Stimulated activated CD8-positive, alpha-beta memory T cell treated with anti-CD3 and anti-CD28 coated beads, Interleukin-15, amount 100 ng/mL, for 48 hours (primary cell): ENCODE measurements at regions not wholly inside any gene's neighbourhood (a gene's known extent, or its start where the extent isn't known, plus 50 kb on each side); places are given as distances from the start of the nearest gene placed in this dataset.

Experiments used
- DNase-seq, 2 donors: peaks; one replicate each; pipeline ENCODE4 v3.0.0-alpha.2; 2020; ENCODE audit warnings: low read depth in 2 of 2

DNA sequence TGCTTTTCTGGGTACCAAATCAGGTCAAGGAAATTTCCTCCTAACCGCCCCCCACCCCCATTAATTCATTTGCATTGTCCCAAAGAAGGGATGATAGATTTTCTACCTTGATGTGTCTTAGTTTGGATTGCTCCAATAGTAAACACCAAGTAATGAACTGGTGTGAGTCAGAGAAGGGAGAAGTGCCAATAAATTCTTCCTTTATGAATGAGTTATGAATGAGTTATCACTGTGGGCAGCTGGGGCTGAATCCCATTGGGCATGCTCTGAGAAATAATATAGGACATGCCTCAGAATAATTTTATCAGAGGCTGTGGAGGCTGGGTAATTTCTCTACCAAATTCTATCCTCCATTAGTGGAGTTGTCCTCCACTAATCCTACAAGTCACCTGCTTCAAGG is 277.9 kb upstream of the FLRT2 start:
- DNase-seq, result no peak

DNA sequence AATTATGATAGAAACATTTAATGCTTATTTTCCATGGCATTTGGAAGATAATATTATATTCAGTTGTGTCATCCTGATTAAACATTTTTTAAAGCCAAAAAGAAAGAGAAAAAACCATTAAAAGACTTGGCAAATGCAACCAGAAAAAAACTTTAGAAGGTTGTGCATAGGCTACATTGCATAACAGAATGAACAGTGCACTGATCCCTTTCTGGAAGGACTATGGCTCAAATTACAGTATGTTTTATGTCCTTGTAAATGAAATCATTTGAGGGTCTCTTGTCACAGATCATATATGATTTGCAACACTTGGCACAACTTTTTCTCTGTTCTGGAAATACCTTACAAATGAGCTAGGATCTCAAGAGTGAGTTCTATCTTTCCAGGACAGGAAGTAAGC is 275.2 kb upstream of the FLRT2 start:
- DNase-seq, result no peak

DNA sequence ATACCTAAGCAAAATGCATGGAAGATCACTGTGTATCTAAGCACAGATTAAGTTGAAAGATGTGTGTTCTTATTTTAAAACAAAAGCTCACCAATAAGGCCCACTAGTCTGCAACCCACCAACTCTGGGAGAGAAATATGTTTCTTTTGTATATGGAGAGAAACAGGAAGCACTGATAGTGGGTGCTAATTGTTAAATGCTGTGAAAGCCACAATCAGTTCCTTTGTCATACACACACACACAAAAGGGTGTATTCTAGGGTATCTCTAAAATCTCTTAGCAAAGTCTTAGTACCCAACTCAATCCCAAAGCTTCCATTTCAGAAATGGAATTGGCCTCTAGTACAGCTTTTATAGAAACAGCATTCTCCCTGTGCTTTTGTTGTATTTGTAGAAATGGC is 272.7 kb upstream of the FLRT2 start:
- DNase-seq, result no peak

DNA sequence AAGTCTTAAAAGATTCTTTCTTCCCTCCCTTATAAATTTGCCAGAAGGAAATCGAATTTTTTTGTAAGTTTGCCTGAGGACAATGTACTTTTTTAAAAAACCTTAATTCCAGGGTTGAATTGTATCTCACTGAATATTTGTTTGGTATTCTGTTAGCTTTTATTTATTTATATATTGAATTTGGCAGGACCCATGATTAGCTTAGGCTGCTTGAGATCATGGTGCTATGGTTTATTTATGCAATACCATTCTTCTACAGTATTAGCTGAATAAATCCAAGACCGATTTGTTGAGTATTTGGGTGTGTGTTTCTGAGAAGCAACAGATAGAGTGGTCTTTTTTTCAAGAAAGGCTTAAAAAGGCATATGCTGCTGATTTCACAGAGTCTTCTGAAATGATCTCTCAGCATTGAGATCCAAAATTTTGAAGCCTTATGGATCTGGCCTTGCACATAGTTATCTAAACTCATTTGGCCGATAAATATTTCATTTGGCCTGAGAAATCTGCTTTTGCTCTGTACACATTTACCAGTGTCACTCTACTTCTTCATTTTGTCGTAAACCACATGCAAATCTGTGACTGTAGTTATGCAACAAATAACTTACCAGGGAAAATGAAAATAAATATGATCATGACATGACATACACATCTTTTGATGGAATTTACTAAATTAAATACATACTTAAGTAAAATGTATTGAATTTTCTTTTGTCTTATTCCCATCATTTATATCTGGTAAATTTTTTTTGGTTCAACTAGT is 265.8 kb upstream of the FLRT2 start:
- DNase-seq, result no peak

DNA sequence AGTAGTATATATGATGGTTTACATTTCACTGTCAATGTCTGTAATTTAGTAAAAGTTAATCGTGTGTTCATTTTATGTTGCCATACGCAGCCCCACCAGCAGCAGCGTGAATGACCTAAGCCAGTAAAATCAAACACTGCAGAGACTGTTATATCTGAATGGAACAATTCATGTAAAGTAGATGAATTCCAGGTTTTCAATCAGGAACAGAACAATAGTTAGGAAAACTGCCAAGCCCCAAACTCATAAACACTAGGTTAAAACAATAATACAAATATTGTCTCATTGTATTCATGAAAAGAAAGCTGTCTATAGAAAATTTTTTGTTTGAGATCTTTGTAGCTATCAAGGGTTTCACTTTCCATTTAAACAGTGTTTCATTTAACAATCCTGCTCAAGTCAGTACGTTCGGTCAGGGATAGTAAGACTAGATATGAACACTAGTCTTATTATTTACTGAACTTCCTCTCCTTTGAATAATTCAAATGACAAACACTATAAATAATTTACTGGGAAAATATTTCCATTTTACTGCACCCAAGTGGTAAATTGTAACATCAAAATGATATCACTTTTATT is 256.8 kb upstream of the FLRT2 start:
- no peak for DNase-seq

DNA sequence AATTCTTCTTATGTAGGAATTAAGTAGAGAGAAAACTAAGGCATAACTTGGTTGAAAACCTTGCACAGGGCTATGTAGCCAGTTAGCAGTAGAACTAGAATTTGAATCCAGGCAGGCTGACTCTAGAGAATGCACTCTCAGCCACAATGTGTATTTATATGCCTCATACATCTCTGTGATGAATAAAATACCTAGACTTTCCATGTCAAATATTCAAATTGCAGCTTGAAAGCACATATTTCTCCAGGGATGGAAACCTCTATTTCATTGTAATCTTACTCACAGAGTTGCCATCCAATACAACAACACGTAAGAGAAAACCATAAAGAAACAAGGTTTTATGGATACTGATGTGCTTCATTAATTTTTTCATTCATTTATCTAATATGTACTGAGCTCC is 256.0 kb upstream of the FLRT2 start:
- no peak for DNase-seq

DNA sequence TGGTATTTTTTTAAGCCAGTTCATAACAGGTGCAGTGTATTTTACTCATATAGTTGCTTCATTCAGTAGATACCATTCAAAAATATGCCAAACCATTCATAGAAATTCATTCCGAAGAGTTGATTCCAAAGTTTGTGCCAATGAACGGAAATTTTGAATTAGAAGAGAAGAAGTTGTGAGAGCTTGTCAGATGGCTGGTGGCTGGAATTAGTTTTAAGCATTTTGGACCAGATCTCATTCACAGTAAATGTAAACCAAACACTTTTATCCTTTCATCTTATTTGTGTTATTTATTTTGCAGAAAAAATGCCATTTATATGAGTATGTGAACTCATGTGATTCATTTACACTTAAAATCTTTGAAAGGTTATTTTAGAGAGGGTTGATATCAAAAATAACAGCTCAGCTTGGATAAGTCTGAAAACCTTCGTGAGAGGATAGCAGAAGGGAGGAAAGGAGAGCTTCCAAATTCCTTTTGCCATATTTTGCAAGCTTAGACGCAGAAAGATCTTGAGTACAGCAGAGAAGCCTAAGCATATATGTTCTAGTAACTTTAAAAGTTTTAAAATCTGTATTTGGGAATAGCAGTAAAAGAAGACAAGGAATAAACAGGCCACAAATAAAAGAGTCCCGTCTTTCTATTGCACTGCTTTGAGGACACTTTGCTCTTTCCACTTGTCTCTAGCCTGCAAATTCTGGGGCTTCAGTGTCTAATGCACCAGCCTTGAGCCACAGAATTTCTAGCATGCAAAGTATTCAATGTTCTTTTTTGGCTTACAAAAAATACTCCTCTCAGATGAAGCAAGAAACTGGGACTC is 253.6 kb upstream of the FLRT2 start:
- no peak for DNase-seq

DNA sequence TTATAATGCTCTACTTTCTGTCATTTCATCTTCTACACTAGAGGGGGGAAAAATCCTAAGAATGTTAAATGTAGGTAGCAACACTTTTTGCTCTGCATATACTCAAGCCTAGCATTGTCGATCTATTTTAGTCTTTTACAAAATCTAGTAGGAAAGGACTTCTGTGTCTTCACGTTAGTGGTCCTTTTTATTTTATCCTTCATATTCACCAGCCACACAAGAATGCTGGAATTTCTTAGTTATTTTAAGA is 253.0 kb upstream of the FLRT2 start:
- no peak for DNase-seq

DNA sequence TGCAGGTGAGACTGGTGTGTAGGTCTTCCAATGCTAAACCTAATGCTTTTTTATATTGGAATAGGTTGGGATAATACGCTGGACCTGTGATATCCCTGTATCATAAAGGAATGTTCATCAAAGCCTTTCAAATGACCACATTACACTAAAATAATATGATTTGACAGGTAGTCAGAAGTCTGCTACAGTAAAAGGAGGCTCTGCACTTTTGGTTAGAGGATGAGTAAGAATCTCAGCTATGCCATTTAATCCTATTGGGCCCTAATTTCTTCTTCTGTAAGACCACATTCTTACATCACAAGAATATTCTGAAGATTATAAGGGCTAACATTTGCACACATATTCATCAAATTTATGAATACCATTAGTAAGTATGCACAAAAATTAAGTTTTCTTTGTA is 250.5 kb upstream of the FLRT2 start:
- no peak for DNase-seq

DNA sequence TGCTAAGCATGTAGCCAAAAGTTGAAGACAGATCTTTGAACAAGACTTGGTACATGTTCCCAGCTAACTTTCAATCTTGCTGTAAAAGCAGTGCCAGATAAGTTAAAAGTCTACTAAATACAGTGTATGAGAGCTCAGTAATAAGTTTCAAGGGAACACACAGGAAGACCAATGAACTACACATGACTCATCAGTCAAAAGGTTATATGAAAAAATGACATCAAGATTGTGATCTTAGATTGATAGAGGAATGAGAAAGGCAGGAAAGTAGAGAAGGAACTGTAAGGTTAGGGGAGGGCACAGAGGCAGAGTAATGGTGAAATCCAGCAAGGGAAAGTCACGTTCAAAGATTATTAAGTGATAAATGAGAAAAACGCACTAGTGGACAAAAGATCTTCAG is 249.9 kb upstream of the FLRT2 start:
- no peak for DNase-seq

DNA sequence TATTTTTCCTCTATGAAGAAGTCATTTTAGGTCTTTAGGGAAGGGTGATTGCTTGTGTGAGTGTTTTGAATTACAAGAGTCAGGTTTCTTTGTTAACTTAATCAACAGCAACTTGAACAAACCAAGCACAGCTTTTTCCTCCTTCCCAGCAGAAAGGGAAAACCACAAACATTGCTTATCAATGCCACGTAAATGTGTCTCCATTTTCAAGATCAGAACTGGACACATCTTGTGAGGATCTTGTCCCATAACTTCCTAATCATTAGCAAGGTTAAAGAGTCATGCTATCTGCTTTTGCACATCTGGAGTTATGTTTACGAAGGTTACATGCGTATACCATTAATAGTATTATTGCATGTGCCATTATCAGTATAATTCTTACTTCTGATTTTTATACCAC is 248.0 kb upstream of the FLRT2 start:
- DNase-seq, result no peak

DNA sequence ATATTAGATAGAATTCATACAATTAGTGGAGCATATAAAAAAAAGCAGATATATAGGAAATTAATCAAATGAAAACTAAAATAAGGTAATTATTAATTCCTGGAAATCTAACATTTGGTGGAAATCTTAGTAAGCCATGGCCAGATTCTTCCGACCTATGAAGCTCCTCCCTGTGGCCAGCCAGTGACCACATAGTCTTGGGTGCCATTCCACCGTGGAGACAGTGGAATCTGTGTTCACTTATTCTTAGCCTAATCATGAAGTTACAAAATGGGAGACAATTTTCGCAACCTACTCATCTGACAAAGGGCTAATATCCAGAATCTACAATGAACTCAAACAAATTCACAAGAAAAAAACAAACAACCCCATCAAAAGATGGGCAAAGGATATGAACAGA is 241.9 kb upstream of the FLRT2 start:
- DNase-seq, result no peak

DNA sequence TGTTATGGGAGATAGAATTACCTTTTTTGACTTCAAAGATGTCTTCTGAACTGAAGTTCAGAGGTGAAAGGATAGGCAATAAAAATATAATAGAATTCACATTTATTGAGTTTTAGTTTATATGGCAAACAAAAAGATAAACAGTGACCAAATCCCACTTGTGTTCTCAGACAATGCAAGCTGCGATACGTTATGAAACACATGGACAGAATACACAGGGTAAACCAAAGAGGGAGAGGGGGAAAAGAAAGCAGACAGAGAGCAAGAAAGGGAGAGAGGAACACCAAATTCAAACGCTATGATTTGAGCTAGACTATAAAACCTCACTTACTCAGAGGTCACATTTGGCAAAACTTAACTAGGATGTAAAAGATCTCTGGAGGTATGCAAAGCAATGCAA is 238.2 kb upstream of the FLRT2 start:
- no peak for DNase-seq

DNA sequence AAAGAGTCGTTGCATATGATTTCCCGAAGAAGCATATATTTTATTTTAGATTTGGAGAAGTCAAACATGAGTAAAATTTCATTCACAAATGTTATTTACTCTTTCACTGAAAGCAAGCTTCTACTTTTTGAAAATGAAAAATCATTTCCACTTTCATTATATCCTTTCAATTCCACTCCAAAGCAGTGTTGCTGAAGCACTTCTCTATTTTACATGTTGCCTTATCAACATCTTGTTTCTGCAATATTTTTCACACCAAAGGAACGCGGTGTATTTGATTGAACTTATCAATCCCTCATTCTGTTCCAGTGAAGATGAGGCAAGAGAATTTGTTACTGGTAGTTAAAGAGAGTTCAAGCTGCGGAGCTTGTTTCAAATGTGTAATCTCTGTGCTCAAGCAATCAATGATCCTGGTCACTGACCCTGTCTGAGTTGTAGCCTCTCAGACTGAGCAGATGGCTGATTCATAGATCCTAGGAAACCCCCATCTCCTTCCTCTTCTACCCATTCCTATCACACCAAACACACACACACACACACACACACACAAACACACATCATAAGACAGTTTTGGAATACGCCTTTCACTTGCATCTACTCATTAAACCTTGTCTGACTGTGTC is 236.2 kb upstream of the FLRT2 start:
- DNase-seq, result no peak

DNA sequence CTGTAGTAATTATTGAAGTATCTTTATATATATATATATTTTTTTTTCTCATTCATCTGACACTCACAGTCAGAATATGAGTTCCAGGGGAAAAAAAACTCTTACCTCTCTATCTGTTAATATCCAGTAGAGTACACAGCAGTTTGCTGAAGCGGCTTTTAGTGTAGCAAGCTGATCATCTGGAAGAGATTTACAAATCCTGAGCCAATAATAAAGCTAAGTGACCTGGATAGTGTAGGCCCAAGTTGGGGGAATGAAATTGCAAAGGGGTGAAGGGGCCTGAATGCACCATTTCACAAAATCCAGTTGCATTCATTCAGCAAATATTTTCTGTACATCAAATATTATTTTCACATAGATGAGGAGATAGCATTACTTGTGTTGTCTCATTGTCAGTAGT is 234.6 kb upstream of the FLRT2 start:
- DNase-seq, result no peak

DNA sequence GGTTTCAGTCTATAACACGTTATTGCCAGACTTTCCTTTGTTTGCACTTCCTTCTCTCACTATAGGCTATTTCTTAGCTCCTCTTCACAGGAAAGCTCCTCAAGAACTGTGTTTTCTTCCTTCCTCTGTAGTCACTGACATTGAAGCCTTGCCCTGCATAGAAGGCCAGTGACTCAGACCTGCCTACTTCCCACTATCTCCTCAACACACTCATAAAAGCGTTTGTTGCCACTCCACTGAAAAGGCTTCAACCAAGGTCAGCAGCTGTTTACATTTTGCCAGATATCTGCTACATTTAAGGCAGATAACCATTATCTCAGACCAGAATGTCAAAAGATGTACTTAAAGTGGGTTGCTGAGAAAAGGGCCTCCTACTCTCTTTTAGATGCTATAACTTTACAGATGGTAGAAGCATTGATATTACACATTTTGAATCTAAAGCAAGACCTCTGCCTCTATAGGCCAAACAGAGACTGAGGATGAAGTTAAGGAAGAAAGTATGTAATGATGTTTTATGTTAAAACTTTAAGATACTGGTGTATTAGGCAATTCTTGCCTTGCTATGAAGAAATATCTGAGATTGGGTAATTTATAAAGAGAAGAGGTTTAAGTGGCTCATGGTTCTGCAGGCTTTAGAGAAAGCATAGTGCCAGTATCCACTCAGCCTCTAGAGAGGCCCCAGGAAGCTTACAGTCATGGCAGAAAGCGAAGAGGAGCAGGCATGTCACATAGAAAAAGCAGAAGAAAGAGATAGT is 233.3 kb upstream of the FLRT2 start:
- DNase-seq, result no peak

DNA sequence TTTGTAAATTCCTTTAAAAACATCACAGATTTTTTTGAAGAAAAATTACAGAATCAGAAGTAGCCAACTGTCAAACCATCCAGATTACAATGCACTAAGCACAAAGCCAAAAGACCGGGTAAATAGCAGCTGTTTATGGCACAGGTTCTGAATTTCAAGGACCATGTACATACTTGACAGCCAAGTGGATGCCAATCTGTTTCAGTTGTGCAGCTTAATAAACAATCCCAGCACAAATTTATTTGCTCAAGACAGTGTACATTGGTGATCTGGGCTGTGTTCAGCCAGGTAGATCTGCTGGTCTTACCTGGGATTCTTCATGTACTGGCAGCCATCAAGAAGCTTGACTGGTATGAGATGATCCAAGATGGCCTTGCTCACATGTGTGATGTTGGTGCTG is 229.8 kb upstream of the FLRT2 start:
- no peak for DNase-seq

DNA sequence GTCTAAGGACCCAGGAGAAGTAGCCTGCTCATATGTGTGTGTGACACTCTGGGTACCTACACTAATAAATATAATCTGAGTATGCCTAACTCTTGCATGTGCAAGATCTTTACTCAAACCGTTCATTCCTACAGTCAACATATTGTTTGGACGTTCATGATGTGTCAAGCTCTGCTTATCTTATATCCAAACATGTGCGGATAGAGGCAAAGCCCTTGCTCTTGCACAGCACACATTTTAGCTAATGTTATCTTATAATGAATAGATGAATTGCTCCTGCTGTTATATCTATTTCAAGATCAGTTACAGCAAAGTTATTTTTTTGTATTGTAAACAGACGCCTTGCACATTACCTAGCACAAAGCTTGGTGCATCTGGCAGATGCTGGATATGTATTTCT is 228.4 kb upstream of the FLRT2 start:
- no peak for DNase-seq

DNA sequence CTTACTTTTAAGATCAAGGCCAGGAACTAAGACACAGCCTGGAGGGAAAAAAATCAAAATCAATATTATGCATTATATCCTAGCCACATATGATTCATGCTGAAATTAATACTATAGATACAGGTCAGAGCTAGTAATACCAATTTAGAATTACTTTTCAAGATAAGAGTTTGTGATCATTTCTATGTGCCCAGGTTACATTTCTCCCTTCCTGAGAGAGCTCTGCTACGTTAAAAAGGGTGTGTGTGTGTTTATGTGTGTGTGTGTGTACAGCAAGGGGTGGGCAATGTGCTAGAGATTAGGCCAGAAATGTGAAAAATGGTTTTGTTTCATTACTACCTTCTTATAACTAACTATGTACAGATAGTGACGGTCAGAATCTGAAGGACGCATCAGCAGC is 223.9 kb upstream of the FLRT2 start:
- DNase-seq, result no peak

DNA sequence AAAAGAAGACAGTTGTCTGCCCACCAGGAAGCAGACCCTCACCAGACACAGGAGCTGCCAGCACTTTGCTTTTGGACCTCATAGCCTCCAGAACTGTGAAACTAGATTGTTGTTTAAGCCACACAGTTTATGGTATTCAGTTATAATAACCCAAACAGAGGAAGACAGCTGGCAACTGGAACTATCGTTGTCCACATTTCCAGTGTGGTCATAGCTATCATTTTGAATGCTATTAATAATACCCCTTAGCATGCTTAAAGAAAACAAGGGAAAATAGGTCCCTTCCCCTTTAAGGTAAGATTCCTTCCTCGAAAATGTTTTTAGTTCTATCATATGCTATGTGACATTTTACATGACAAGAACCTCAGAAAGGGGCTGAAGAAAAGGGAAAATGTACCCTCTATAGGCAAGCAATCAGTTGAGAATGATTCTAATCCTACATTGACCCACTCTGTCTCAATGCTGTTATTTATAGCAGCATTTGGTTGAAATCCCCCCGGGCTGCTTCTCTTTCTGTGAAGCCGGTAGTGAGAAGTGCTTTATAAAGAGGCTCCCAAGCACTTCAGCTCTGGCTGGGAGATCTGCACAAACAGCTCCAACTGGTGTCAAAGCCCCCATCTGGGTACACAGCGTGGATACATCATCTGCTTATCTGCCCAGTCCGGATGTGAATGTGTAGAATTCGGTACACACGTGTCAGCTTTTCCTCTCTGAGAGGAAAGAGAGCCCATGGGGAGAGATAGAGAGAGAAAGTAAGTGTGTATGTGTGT is 221.2 kb upstream of the FLRT2 start:
- DNase-seq, result no peak

DNA sequence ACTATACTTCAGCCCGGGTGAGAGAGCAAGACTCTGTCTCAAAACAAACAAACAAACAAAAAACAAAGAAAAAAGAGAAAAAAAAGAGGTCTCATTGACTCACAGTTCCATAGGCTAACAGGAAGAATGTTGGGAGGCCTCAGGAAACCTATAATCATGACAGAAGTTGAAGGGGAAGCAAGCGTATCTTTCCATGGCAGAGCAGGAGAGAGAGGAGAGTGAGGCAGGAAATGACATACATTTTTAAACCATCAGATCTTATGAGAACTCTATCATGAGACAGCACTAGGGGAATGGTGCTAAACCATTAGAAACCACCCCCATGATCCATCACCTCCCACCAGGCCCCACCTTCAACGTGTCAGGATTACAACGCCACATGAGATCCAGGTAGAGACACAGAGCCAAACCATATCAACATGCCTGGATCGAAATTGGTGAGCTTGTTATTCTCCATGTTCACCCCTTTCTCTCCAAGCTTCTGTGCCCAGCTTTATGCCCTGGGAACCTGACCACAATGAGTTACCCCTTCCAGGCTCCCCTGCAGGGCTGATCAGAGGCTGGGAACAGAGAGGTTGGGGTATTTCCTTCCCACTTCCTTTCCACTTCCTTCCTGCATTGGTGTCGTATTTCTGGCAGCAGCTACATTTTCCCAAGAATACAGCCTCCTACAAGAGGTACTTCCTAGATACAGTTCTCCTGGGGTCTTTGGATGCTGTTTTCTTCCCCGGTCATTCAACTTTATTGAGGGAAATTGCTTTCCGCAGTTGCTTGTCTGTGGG is 219.3 kb upstream of the FLRT2 start:
- DNase-seq, result no peak
